ENCODE measurements at regions not wholly inside any gene's neighbourhood (a gene's known extent, or its start where the extent isn't known, plus 50 kb on each side); places are given as distances from the start of the nearest gene placed in this dataset.

GRCh38 chr9:89725271-89725670, 120.5 kb downstream of the GADD45G start:
- no peak for DNase-seq

GRCh38 chr9:89729954-89730530, 125.2 kb downstream of the GADD45G start:
- DNase-seq: no peak

- no peak for DNase-seq
Observed at GRCh38 chr9:89730715-89731114, 125.9 kb downstream of the GADD45G start.

GRCh38 chr9:89731262-89732182, 126.7 kb downstream of the GADD45G start:
- no peak for DNase-seq

- DNase-seq: no peak
Observed at GRCh38 chr9:89732295-89732938, 127.6 kb downstream of the GADD45G start.

GRCh38 chr9:89732939-89733324, 128.1 kb downstream of the GADD45G start:
- DNase-seq: no peak

GRCh38 chr9:89734600-89735041, 129.8 kb downstream of the GADD45G start:
- DNase-seq: no peak

GRCh38 chr9:89738137-89738932, 133.5 kb downstream of the GADD45G start:
- DNase-seq: no peak

- DNase-seq: no peak
Observed at GRCh38 chr9:89739511-89739910, 134.7 kb downstream of the GADD45G start.

GRCh38 chr9:89739916-89740315, 135.1 kb downstream of the GADD45G start:
- no peak for DNase-seq

GRCh38 chr9:89740722-89741121, 135.9 kb downstream of the GADD45G start:
- no peak for DNase-seq

GRCh38 chr9:89742660-89743059, 137.8 kb downstream of the GADD45G start:
- no peak for DNase-seq

- DNase-seq: no peak
Observed at GRCh38 chr9:89743216-89743572, 138.4 kb downstream of the GADD45G start.

- DNase-seq: no peak
Observed at GRCh38 chr9:89743573-89744254, 138.9 kb downstream of the GADD45G start.

- no peak for DNase-seq
Observed at GRCh38 chr9:89744255-89744648, 139.4 kb downstream of the GADD45G start.

GRCh38 chr9:89744730-89745129, 139.9 kb downstream of the GADD45G start:
- DNase-seq: no peak

GRCh38 chr9:89745601-89746376, 141.0 kb downstream of the GADD45G start:
- DNase-seq: no peak

GRCh38 chr9:89746385-89747116, 141.7 kb downstream of the GADD45G start:
- no peak for DNase-seq

- DNase-seq: no peak
Observed at GRCh38 chr9:89747596-89747995, 142.8 kb downstream of the GADD45G start.

- no peak for DNase-seq
Observed at GRCh38 chr9:89748021-89748670, 143.3 kb downstream of the GADD45G start.

Measured in GDM1 (cell line).